SIG-M5 treated with dmso at 0.1 percent for 504 hours (cell line): ENCODE measurements at regions not wholly inside any gene's neighbourhood (a gene's known extent, or its start where the extent isn't known, plus 50 kb on each side); places are given as distances from the start of the nearest gene placed in this dataset.
A peak's percentile ranks its signal among the peaks of the same experiment; 100 is the strongest.
"Not testable (repeated sequence)": the region's sequence is repeated elsewhere in the genome, so short reads cannot be mapped to it uniquely, and the experiment has no call there.

Source experiments
- DNase-seq: peaks from one replicate; lab custom pipeline; 2025; ENCODE audit not compliant: unreplicated experiment; lab: John Stamatoyannopoulos, UW

DNA sequence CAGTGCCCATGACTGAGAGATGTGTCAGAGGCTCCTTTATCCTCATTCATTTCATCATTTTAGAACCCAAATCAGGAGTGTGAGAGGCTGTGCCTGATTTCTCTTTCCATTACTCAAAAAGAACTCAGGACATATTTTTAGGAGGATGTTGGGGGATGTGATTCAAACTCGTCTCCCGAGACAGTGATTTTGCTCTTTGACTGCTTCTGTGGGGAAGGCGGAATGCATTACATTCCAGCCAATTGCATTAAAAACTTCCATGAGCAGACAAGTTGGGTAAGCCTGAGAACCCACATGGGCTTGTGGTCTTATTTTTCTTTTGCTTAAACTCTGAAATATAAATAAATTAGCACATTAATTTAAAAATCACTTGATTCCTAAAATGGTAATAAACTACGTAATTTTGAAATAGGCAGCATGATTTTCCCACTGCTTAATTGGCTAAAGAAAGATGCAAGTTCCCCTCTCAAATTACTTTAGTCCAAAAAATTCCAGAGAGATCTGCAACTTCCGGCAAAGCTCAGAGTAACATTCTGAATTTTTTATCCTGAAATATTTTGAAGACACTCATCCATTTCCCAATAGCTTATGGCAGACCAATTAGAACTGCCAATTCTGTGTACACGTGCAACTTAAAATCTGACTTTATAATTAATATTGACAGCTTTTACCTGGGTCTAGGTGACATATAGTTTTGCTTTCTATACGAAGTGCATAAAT lies 185.6 kb downstream of the C7orf25 start:
- no peak for DNase-seq

DNA sequence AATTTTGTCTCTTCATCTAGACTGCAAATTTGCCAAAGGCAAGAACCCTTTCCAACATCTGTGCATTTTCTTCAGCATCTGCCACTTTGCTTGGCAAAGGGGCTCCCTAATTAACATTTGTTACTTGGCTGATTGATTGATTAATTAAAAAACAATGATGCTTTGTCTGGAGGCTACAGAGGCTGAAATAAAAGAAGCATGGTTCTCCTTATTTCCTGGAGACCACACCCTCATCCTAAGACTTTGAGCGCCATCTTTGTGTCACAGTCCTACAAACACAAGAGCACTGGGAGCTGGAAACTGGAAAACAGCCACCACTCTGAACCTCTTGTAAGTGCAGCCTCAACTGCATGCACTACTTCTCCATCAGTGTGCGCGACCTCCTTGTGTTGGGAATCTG lies 189.2 kb downstream of the C7orf25 start:
- DNase-seq, result no peak

DNA sequence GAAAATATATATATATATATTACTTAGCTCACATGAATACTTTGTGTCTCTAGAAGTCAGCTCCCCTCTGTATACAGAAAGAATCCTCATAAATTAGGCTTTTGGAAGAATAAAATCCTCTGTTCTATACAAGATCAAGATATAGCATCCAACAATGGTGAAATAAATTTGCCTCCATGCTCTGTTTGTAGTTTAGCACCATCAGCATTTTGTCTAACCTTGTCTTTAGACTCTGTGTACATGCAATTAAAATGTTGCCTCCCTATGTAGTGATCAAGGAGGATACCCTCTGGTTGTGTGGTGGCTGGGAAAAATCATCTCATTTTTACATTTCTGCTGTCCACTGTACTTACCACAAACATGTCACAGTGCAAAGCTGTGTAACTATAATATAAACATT lies 189.7 kb downstream of the C7orf25 start:
- DNase-seq, result no peak

DNA sequence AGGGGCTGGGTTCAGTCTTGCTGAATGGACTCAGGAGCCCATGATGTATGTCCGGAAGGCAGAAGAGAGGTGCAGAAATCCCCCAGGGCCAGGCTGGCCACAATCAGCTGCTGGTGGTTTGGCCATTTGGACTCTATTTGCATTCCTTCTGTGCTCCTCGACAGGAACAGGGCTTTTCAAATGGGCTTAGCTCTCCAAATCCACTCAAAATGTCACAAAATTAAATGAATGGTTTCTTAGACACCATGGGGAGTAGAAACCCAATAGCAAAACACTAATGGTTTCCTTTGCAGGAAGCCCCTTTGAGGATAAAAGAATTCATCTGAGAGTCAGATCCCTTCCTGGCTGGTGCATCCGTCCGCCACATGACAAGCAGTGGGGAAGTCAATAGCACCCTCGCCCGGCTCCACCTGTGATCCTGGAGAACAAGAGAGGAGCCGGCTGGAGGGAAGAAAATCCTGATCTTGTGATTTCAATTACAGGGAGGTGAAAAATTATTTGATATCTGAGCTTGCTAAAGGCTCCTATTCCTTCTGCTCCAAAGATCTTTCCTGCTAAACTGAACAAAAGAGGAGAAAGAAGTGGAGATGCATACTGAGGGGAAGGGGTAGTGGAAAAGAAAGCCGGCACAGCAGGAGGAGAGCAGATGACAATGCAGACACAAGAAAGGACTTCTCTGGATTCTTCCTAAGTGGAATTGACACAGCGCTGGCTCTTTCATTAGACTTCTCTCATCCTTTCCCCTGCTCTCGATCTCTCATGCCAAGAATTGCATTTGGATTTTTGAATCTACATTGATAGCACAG lies 190.7 kb downstream of the C7orf25 start:
- no peak for DNase-seq

DNA sequence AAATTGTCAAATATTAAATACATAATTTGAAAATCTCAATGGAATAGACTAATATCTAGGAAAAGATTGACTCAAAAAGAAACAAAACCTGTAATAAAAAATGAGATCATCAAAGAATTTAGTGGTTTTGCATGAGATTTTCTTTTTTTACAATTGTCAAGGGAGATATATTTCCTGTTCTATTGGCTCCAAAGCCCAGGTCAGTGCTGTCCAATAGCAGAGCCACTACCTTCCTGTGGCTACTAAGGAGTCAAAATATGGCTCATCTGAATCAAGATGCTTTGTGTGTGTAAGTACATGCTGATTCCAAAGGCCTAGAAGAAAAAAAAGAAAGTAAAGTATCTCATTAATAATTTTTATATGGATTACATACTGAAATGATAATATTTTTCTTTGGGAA lies 191.9 kb downstream of the C7orf25 start:
- no peak for DNase-seq

DNA sequence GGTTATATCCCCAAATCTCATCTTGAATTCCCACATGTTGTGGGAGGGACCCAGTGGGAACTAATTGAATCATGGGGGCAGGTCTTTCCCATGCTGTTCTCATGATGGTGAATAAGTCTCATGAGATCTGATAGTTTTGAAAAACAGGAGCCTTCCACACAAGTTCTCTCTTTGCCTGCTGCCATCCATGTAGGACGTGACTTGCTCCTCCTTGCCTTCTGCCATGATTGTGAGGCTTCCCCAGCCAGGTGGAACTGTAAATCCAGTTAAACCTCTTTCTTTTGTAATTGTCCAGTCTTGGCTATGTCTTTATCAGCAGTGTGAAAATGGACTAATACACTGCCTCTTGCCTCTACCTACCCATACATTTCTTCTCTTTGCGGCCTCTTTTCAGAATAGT lies 193.4 kb downstream of the C7orf25 start:
- DNase-seq, result not testable (repeated sequence)

DNA sequence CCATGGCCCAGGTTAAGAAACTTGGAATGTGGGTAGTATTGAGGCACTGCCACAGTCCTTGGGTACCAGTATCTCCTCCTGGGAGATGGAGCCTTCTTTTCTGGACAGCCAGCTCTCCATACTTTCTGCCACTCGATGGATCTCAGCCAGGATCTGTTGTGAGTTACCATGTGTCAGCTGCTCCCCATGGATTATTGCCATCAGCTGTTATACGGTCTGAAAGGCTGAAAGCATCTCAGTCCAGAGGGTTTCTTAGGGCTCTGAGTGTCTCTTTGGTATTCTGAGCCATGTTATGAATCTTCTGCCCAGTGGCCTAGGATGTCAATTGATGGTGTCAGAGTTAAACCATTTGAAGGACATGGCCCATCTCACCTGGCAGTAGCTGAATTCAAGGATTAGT lies 197.5 kb downstream of the C7orf25 start:
- DNase-seq, result no peak

DNA sequence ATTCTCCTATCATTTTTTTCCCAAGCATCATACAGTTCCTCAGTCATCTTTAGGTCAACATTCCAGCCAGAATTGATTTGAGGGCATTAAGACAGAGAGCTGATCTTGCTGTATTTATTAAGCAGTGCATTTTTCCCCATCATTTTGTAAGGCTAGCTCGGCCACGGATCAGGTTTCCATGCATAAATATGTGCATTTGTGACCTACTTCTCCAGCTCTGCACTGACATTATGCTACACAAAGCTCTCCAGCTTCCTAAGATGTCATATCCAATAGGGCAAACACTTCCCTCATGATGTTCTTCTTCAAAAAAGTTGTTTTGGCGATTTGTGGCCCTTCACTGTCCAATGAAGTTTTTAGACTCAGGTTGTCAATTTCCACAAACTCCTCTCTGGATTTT lies 202.6 kb downstream of the C7orf25 start:
- no peak for DNase-seq

DNA sequence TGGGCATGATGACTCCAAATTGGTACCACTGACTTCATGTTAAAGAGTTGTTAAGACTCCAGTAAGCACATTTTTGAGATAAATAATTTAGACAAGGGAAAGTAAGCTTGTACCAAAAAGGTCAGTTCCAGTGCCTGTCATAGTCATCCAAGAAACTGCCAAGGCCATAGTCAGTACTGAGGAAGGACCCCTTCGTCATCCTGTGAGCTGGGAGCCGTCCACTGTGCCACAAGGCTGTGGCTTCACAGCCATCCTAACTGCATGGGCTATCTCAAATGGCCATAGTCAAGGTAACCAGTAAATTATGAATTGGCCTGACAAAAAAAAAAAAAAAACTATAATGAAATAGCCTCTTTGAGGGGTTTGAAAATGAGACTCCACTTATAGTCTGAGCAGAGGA lies 207.2 kb downstream of the C7orf25 start:
- no peak for DNase-seq

DNA sequence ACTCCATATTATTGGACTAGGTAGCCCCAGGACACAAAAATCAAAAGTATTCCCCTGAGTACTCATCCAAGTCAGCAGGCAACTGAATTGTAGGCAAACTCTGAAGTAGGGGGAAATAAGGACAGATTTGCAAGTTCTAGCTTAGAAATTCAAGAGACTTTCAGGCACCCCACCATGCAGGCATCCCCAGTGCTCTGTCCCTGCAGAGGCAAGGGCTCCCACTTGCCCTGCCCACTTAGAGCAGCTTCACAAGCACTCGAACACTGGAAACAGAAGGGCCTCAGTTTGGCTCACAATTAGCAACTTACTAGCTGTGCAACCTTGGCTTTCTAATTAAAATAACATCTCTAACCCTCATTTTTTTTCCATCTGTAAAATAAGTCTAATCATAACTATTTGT lies 209.2 kb downstream of the C7orf25 start:
- DNase-seq, result no peak

DNA sequence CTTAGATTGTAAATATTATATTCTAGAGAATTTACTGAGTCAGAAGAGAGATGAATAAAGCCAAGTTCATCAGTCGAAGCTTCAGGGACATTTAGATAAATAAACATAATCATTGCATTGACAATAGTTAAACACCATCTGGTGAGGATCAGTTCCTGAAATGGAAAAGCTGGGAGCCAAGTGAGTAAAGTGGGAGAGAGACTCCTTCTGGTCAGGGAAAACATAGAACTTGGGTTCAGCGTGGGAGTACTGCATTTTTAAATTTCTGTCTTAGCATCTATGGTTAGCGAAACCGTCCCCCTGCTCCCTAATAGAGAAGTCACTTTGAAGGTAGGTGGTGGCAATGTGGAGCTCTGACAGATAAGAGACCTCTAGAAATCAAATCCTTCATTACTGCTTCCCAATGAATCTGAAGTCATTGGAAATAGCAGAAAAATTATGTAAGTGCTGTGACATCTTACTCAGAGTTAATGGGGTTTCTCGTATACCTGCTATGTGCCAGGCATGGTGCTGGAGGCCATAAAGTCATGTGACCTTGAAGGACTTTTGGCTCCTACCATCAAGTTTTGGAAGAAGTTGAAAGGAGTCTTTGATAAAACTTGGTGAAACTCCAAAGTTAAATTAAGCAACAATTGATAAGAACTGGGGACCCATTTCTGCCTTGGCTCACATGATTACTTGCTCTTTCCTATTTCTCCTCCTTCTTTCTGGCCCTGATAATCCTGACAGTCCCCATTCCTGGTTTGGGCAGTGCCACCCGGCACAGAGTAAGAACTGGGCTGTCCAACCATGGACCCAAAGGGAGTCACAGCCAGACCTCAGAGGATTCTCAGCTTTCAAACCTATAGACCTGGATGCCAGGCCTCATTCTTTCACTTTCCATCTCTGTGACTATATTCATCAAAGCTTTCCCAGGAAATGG lies 211.2 kb downstream of the C7orf25 start:
- DNase-seq, result no peak

DNA sequence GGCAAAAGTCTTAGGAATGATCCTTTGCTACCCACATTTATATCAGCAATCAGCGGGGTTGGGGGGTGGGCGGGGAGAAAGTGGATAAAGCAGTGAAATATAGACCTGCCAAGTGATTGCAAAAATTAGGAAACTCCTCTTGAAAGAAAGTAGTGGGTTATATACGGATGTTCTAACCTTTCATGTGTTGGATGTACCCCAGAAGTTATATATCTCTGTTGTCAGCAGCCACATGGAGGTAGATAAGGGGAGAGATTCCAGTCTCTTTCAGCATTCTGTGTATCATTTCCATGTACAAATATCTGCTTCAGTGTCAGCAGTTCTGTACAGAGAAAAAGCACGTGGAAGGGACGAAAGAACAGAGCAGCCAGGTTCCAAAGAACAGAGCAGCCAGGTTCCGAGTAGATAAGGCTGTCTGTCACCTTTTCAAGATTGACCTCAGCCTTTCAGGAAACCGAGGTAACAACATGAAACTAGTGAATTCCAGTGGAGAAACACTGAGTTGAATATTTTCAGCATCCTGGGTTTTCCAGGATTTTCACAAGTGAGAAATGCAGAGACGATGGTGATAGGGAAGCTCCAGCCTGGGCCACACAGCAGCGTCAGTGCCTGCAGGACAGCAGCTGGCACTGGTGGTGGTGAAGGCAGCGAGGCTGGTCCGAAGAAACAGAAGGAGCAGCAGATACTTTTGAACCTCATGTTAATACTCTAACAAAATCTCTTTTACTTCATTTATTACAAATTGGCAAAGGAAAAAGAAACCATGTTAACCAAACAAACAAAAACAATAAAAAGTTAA lies 212.3 kb downstream of the C7orf25 start:
- no peak for DNase-seq

DNA sequence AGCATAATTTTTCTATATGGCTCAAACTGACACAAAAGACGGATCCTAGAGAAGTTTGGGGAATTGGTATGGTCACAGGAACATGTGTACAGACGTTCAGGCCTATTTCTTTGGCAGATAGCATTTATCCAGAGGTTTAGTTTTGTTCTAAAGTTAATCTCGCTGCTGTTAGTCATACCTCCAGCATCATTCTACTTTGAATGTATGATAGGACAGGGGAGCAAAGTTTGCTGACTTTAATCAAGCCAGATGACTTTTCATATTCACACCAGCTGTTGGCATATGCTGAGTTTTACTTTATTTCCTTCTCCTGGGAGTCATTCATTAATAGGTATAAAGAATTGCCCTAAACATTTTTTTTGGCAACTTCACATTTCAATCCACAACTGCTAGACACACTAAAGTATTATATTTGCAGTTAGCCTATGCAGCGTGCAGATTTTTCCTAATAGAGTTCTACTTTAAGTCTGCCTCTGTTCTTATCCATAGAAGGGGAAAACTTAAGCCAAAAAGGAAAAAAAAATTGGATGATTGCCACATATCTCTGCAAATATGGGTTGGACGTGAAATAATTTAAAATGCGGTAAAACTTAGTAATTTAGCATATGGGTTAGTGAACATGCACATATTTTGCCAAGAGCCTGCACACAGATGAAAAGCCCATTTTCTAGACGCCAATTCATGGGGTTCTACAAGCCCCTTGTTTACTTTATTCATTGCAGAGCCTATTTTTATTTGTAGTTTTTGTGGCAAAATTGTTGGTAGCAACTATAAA lies 213.1 kb downstream of the C7orf25 start:
- no peak for DNase-seq

DNA sequence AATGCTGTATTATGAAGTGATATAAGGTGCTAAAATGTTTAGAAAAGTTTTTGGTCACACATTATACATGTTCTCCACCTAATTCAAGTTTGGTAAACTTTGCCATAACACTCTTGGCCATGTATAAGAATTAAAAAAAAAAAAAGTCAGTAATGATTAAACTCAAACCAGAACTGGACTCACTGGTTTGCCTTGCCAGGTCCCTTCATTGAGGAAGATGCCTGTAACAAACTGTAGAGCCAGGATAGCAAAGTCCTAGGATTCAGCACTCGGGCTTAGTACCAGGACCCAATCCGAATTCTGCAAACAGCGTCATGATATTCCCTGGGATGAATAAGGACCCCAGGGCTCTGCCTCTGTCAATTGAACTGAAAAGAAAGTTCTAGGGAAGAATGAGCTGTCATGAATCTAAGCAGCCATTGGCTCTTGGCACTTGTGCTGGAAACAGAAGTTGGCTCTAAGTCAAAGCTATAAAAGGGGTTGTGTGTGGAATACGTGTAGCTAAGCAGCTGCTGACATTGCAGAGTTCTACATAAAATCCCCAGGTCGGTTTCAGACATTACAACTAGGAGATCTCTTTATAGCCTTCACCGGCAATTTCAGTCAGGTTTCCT lies 216.9 kb downstream of the C7orf25 start:
- no peak for DNase-seq

DNA sequence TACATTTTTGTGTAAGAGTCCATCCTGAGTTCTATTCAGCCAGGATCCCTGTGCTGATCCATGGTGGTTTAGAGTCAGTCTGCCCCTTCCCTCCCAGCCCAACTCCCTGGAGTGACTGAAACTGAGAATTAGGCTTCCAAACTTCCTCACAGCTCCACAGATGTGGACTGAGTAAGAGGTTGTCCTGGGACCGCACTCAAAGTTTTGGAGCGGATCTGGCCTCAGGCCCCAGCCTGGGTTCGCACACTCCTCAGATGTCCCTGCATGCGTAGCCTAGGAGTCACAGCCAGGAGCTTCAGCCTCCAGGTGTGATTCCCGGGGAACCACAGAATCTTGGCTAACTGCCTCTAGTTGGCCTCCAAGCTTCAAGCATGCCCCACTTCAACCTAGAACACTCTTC lies 218.1 kb downstream of the C7orf25 start:
- no peak for DNase-seq

DNA sequence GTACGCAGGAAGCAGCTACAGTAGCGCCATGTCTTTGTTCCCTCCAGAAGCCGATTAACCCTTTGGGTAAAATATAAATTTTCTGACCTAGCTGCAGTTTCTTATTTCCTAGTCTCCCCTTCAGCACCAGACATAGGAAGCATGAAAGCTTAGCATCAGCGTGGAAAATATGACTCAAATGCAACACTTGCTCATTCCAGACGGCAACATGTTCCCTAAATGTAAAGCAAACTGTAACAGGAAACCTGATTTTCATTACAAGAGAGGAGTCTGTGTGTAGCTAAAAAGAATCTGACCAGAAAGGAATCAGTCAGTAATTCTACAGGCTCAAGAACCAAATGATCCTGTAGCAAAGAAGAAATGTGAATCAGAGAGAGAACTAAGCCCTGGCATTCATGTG lies 219.2 kb downstream of the C7orf25 start:
- DNase-seq, result no peak

DNA sequence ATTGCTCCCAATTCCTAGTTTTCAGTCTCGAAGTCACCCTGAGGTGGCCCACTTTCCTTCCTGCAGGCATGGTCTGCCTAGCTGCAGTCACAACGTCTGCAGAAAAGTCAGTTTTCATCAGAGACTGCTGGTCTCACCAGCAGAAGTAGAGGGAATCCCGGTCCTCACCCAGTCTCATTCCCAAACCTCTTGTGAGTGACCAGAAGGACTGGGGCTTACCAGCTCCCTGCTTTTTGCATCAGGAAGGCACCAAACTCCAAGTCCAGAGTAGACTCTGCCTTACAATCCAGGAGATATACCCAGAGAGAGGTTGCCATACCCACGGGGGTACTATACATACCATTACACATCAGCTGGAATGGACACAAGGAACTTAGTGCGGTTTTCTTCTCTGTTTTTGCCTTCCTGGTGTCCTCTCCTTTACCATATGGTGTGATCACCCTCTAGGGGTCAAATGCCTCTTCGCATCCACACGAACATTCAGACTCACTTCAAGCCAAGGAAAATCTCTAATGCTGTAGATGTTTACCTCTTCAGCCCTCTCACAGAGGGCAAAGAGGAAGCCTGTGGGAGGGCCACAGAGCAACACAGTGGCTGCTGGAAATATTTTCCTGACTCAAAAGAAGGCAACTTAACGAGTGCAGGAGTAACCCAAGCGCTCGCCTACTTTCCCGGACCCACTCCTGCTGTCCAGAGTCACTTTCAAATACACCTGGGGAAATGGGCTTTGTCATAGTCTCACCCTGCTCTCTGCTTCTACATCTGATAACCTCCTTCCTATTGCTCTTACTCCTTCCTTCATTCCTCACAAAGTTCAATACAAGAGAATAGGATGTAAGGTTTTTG lies 220.9 kb downstream of the C7orf25 start:
- peak; percentile 40 for DNase-seq

DNA sequence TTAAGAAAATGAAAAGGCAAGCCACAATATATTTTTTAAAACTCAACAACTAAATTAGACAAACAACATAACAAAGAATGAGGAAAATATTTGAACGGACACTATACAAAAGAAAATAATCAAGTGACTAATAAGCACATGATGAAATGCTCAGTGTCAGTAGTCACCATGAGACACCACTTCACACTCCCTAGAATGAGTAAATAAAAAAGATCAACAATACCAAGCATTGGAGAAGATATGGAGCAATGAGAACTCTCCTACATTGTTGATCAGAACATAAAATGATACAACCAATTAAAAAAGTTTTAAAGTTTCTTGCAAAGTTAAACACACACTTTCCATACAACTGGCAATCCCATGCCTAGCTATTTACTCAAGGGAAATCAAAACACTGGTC lies 222.2 kb downstream of the C7orf25 start:
- no peak for DNase-seq

DNA sequence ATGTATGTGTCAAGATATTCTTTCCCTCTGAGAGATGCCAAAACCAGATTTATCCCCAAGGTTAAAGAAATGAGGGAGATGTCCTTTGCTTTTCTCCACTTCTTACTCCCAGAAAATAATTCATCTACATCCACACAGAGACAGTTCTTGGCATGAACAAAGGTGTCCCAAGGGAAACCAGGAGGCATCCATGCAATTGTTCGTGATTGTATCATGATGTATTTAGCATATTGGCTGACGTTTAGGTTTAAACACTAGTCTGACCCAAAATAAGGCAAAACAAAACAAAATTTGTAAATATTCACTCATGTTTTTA lies 223.9 kb downstream of the C7orf25 start:
- DNase-seq, result no peak
